Activated T-helper 2 cell treated with anti-CD3 and anti-CD28 coated beads, Interferon-gamma antibody, Interleukin-2, Interleukin-4, amounts not matched to agents 10 μg/mL and 5 μg/mL and 100 μg/mL, durations not matched to agents 14 hours and 24 hours and 36 hours (primary cell): ENCODE measurements at regions not wholly inside any gene's neighbourhood (a gene's known extent, or its start where the extent isn't known, plus 50 kb on each side); places are given as distances from the start of the nearest gene placed in this dataset.

ENCODE experiments used
- DNase-seq: peaks from one replicate; pipeline ENCODE4 v3.0.0; 2021; ENCODE audit warnings: low spot score
- H3K27ac Mint-ChIP-seq: one replicate; pipeline ENCODE4 v1.8.0; 2021; ENCODE audit warnings: mixed read lengths
- H3K27me3 Mint-ChIP-seq: one replicate; pipeline ENCODE4 v1.8.0; 2021; ENCODE audit warnings: low read depth, mixed read lengths
- H3K36me3 Mint-ChIP-seq: one replicate; pipeline ENCODE4 v1.8.0; 2021; ENCODE audit warnings: low read depth, mixed read lengths
- H3K4me1 Mint-ChIP-seq: one replicate; pipeline ENCODE4 v1.8.0; 2021; ENCODE audit warnings: low read depth, mixed read lengths
- H3K4me3 Mint-ChIP-seq: one replicate; pipeline ENCODE4 v1.8.0; 2021; ENCODE audit warnings: low read depth, mild to moderate bottlenecking, moderate library complexity, mixed read lengths
- H3K9me3 Mint-ChIP-seq: one replicate; pipeline ENCODE4 v1.8.0; 2021; ENCODE audit warnings: mixed read lengths
- intact Hi-C: fragments of 100-400 bp; cut with micrococcal nuclease; formaldehyde crosslinking; loops from one replicate; pipeline ENCODE4 v1.15.1; 2023

DNA sequence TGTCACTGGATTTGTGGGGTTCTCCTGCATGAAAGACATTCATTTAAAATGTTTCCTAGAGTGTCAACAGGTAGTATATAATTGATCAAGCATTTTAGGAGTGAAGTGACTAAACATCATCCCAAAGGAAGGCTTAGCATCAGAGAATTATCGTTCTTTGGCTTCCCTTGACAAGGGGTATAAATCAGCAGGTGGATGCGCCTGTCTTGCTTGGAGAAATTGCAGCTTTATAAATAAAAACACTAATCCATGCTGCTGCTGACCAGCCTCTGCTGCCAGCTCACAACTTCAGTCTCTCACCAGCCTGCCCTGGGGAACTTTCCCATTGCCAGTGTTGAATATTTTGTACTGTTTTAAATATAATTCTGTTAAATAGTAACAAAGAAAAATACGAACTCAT lies 1184.7 kb upstream of the TENM4 start:
- Mint-ChIP-seq H3K27ac (no peak overlapping the region), H3K9me3 (peaks cover 8% of the 10 kb centered on the region), H3K4me3 (no peak overlapping the region), H3K27me3 (no peaks in the 10 kb centered on the region), H3K36me3 (no peaks in the 10 kb centered on the region), H3K4me1 (no peaks in the 10 kb centered on the region)
- intact Hi-C loops = no loop called here
- DNase-seq = no peak

DNA sequence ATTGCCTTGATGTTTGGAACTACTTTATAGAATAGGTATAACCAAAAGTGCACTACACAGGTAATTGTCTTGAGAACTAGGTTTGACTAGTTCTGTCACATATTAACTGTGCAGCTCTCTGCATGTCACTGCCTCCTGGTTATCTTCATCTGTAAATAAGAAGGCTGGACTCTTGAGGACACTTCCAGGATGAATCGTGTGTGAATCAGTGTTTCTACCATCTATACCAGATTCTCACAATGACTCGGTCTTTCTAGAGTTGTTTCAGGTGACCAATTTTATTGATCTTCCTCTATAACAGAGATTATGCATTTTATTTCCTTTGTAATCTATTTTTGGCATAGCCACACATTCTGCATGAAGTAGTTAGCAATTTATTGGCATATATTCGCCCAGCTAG lies 1181.0 kb upstream of the TENM4 start:
- H3K4me3 Mint-ChIP-seq = no peak overlapping the region
- H3K36me3 Mint-ChIP-seq = no peaks in the 10 kb centered on the region

DNA sequence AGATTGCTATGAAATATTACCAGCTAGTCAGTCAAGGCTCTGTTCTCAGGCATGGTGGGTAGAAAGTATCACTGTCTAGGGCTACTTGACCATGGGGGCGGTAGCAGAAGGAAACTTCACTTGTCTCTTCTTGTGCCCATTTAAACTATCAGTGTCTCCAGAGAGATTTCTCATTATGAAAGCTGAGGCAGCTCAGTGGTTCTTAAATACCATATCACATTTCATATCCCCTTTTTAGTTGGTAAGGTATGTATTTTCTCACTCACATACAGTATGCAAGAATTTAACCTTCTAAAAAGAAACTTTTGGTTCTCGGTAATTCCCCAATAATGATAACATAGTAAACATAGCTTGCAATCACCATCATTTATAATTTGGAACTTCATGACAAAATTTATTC lies 1180.0 kb upstream of the TENM4 start:
- Mint-ChIP-seq H3K27me3 (no peaks in the 10 kb centered on the region), H3K36me3 (no peaks in the 10 kb centered on the region), H3K4me3 (no peak overlapping the region), H3K9me3 (peaks cover 4% of the 10 kb centered on the region), H3K4me1 (no peaks in the 10 kb centered on the region), H3K27ac (no peak overlapping the region)
- DNase-seq = no peak
- intact Hi-C loops = no loop called here

More for the DNA sequence above, 1181.0 kb upstream of the TENM4 start:
- no peak overlapping the region for H3K27ac Mint-ChIP-seq
- H3K27me3 Mint-ChIP-seq = no peaks in the 10 kb centered on the region
- H3K9me3 Mint-ChIP-seq = peaks cover 8% of the 10 kb centered on the region
- intact Hi-C loops = no loop called here
- H3K4me1 Mint-ChIP-seq = no peaks in the 10 kb centered on the region
- no peak for DNase-seq

- no peak overlapping the region for H3K27ac Mint-ChIP-seq
- H3K4me3 Mint-ChIP-seq = no peak overlapping the region
- DNase-seq = no peak
- H3K9me3 Mint-ChIP-seq = peaks cover 12% of the 10 kb centered on the region
- no peaks in the 10 kb centered on the region for H3K27me3 Mint-ChIP-seq
- no peaks in the 10 kb centered on the region for H3K4me1 Mint-ChIP-seq
- intact Hi-C loops = no loop called here
- H3K36me3 Mint-ChIP-seq = no peaks in the 10 kb centered on the region
Observed at GRCh38 chr11:80617156-80617555, 1176.3 kb upstream of the TENM4 start.

DNA sequence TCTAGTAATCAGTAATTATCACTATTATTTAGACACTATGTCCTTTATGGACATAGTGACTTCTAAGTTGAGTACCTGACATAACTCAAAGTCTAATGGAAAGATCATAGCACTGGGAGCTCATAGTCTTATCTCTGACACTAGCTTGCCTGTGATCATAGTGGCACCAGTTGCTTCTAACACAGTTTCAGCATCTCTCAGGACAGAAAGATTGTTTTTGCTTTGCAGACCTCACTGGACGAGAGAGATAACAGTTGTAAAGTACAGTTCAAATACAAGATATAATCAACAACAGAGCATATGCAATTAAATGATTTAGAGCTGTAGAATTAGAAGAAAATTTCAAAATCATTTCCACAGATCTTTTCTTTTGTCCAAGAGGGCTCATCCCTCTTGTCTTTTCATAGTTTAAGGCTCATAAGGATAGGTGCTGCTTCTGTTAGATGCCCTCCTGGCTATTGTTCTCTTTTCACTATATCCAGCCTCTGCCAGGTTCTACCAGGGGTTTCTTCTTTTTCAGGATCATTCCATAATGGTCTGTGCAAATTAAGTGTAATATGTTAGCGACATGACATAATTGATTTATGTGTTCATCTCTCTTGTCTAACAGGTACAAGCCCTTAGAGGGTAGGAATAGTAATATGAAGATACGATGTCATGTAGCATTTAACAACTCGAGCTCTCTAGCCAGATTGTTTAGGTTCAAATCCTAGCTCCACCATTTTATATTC lies 1175.4 kb upstream of the TENM4 start:
- intact Hi-C loops = no loop called here
- DNase-seq = no peak
- H3K4me1 Mint-ChIP-seq = no peaks in the 10 kb centered on the region
- no peak overlapping the region for H3K4me3 Mint-ChIP-seq
- no peak overlapping the region for H3K27ac Mint-ChIP-seq
- H3K36me3 Mint-ChIP-seq = no peaks in the 10 kb centered on the region
- H3K27me3 Mint-ChIP-seq = no peaks in the 10 kb centered on the region
- peaks cover 14% of the 10 kb centered on the region for H3K9me3 Mint-ChIP-seq

- H3K4me1 Mint-ChIP-seq = no peaks in the 10 kb centered on the region
- no peaks in the 10 kb centered on the region for H3K27me3 Mint-ChIP-seq
- no peak overlapping the region for H3K27ac Mint-ChIP-seq
- H3K9me3 Mint-ChIP-seq = peaks cover 25% of the 10 kb centered on the region
- no peaks in the 10 kb centered on the region for H3K36me3 Mint-ChIP-seq
- no peak overlapping the region for H3K4me3 Mint-ChIP-seq
- intact Hi-C loops = no loop called here
- no peak for DNase-seq
Observed at GRCh38 chr11:80613655-80614054, 1172.8 kb upstream of the TENM4 start.

DNA sequence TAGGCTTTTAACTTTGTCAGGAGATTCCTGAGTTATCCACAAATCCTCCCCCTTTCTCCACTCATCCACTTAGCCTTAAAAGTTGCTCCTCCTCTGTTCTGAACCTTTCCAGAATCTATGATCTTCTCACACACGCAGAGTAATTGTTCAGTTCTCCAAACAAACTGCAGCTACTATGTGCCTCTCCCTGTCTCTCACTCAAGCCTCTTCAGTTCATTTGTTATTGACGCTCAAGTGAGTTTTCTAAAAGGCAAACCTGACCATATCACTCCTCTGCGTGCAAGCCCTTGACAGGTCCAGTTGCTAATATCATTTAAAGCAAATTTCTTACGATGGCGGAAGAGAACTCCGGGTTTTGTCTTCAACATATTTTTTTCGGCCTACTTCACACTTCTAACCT lies 1169.7 kb upstream of the TENM4 start:
- no peak overlapping the region for H3K27ac Mint-ChIP-seq
- intact Hi-C loops = no loop called here
- peaks cover 25% of the 10 kb centered on the region for H3K9me3 Mint-ChIP-seq
- DNase-seq = no peak
- no peaks in the 10 kb centered on the region for H3K36me3 Mint-ChIP-seq
- H3K4me1 Mint-ChIP-seq = no peaks in the 10 kb centered on the region
- no peak overlapping the region for H3K4me3 Mint-ChIP-seq
- H3K27me3 Mint-ChIP-seq = no peaks in the 10 kb centered on the region

DNA sequence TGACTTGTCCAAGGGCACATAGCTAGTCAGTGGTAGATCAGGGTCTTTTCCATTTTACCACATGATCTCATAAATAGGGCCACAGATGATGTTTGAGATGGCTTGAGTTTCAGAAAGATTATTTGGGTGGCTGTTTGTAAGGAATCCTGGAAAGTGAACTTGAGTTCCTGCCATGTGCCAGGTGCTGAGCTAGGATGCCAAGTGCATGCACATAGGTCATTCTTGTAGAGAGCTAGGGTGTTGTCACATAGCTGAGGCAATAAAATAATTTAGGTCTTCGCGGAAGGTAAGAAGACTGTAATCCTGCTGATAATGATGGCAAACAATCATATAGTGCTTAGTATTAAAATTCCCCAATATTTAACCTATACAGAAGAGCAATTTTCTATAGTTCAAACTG lies 1162.6 kb upstream of the TENM4 start:
- peaks cover 15% of the 10 kb centered on the region for H3K9me3 Mint-ChIP-seq
- H3K27ac Mint-ChIP-seq = no peak overlapping the region
- no peaks in the 10 kb centered on the region for H3K36me3 Mint-ChIP-seq
- H3K4me1 Mint-ChIP-seq = no peaks in the 10 kb centered on the region
- H3K27me3 Mint-ChIP-seq = no peaks in the 10 kb centered on the region
- H3K4me3 Mint-ChIP-seq = no peak overlapping the region
- DNase-seq = no peak
- intact Hi-C loops = no loop called here

GRCh38 chr11:80598905-80599304 lies 1158.1 kb upstream of the TENM4 start:
- intact Hi-C loops = no loop called here
- Mint-ChIP-seq H3K4me1 (no peaks in the 10 kb centered on the region), H3K27ac (no peak overlapping the region), H3K36me3 (no peaks in the 10 kb centered on the region), H3K9me3 (peaks cover 20% of the 10 kb centered on the region), H3K27me3 (no peaks in the 10 kb centered on the region), H3K4me3 (no peak overlapping the region)
- DNase-seq = no peak

DNA sequence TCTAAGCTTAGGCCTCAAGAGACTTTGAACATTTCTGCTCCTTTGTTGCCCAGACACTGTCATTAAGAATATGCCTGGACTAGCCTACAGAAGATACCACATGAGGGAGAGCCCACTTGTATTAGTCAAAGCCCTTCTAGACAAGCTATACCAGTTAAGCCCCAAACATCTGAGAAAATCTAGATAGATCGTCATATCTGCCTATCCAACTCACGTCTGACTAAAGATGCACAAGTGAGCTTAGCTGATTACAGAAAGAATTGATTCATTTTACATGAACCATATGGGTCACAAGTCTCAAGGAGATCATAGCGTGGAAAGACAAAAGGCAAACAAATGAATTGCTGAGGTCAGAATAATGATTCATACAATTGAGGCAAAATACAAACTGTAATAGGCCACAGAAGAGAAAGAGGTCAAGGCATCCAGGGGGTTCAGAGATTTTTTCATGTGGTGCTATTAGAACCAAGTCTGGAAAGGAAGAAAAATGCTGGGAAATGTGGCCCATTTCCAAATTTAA lies 1155.5 kb upstream of the TENM4 start:
- Mint-ChIP-seq H3K4me1 (no peaks in the 10 kb centered on the region), H3K4me3 (no peak overlapping the region), H3K9me3 (peaks cover 14% of the 10 kb centered on the region), H3K36me3 (no peaks in the 10 kb centered on the region), H3K27ac (no peak overlapping the region), H3K27me3 (no peaks in the 10 kb centered on the region)
- intact Hi-C loops = no loop called here
- DNase-seq = no peak

- H3K4me1 Mint-ChIP-seq = no peaks in the 10 kb centered on the region
- DNase-seq = no peak
- intact Hi-C loops = no loop called here
Observed at GRCh38 chr11:80595011-80595410, 1154.2 kb upstream of the TENM4 start.

GRCh38 chr11:80593648-80594374 lies 1153.0 kb upstream of the TENM4 start:
- no peak for DNase-seq
- no peaks in the 10 kb centered on the region for H3K36me3 Mint-ChIP-seq
- H3K4me3 Mint-ChIP-seq = no peak overlapping the region
- no peak overlapping the region for H3K27ac Mint-ChIP-seq
- no peaks in the 10 kb centered on the region for H3K4me1 Mint-ChIP-seq
- intact Hi-C loops = no loop called here
- peaks cover 16% of the 10 kb centered on the region for H3K9me3 Mint-ChIP-seq
- no peaks in the 10 kb centered on the region for H3K27me3 Mint-ChIP-seq

More at GRCh38 chr11:80595011-80595410, 1154.2 kb upstream of the TENM4 start:
- Mint-ChIP-seq H3K27me3 (no peaks in the 10 kb centered on the region), H3K4me3 (no peak overlapping the region), H3K36me3 (no peaks in the 10 kb centered on the region), H3K27ac (no peak overlapping the region), H3K9me3 (peaks cover 19% of the 10 kb centered on the region)

DNA sequence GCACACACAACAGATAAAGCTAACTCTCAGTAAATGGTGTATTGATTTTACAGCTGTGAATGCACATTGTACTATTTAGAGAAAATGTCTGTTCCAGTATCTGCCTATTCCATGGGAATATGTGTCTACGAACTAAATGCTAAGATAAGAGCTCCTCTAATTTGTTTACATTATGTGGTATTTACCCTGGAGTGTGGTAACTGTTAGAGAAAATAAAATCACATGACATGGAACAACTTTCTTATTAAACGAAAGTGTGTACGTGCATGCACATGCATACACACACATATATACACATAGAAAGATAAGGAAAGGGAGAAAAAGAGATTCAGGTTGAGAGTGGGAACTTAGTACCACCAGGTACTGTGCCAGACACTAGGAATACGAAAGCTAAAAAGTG lies 1151.7 kb upstream of the TENM4 start:
- DNase-seq = no peak
- intact Hi-C loops = no loop called here
- H3K27me3 Mint-ChIP-seq = no peaks in the 10 kb centered on the region
- H3K36me3 Mint-ChIP-seq = no peaks in the 10 kb centered on the region
- no peak overlapping the region for H3K27ac Mint-ChIP-seq
- H3K4me3 Mint-ChIP-seq = no peak overlapping the region
- no peaks in the 10 kb centered on the region for H3K4me1 Mint-ChIP-seq
- peaks cover 20% of the 10 kb centered on the region for H3K9me3 Mint-ChIP-seq
